ENCODE measurements at regions not wholly inside any gene's neighbourhood (a gene's known extent, or its start where the extent isn't known, plus 50 kb on each side); places are given as distances from the start of the nearest gene placed in this dataset.

DNA sequence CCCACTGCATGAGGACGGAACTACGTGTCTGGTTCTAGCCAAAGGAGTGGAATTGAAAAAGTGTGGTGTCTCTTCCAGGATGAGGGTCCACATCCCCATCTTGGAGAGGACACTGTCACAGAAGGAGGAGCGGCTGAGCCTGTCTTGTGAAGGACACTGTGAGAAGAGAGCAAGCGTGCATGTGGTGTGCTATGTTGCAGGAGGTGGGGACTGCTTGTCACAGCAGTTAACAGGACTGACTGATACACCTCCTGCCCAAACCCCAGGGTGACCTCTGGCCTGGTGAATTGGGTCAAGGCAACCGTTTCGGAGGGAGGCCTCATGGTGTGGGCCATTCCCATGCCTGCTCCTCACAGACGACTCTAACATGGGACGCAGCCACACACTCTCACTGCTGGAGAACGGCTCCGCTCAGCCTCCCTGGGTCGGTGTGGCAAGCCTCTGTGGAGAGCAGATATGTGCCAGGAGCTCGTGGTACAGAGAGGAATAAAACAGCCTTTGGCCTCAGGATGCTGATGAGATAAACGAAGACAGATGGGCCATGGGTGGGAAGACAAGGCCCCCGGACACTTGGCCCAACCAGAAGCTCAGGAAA is 56.4 kb upstream of the RBFOX3 start:
- TF ChIP-seq CTCF (IDR thresholded peaks at IDR 0.05), result no peak
- no peak for TF ChIP-seq POLR2A (IDR thresholded peaks at IDR 0.05)
